Right cardiac atrium (tissue), 5 donors: ENCODE measurements at regions not wholly inside any gene's neighbourhood (a gene's known extent, or its start where the extent isn't known, plus 50 kb on each side); places are given as distances from the start of the nearest gene placed in this dataset.
"Not testable (repeated sequence)": the region's sequence is repeated elsewhere in the genome, so short reads cannot be mapped to it uniquely, and the experiment has no call there.

ENCODE experiments used
- ATAC-seq, 2 donors: fragments of 200-7000 bp; cut with Tn5 transposase; one replicate each; pipeline versions ENCODE4 v1.8.0 to v1.9.1; 2020; ENCODE audit warnings: moderate library complexity in 2 of 2, mild to moderate bottlenecking in 1 of 2
- DNase-seq, 3 donors: peaks; one replicate each; pipeline ENCODE4 v3.0.0-alpha.2; 2020
- H3K27ac ChIP-seq: one replicate; pipeline ENCODE4 v1.5.1; 2013; ENCODE audit warnings: mild to moderate bottlenecking, low read length, control low read depth, moderate library complexity
- H3K27me3 ChIP-seq: one replicate; pipeline ENCODE4 v1.6.1; 2013; ENCODE audit not compliant: control insufficient read depth, insufficient read depth
- H3K4me1 ChIP-seq: one replicate; pipeline ENCODE4 v1.6.1; 2013; ENCODE audit warnings: low read length; ENCODE audit not compliant: control insufficient read depth, insufficient read depth
- H3K4me3 ChIP-seq: one replicate; pipeline ENCODE4 v1.5.1; 2013; ENCODE audit warnings: low read length, control low read depth
- H3K9me3 ChIP-seq: one replicate; pipeline ENCODE4 v1.6.1; 2013; ENCODE audit warnings: low read length; ENCODE audit not compliant: control insufficient read depth
- WGBS: extraction: QIAGEN DNeasy Blood & Tissue Kit; methylation state at CpG from one replicate; pipeline ENCODE4 v1.1.7; 2013; 5-methylcytosine and 5-hydroxymethylcytosine counted together
- intact Hi-C, 4 donors: fragments of 100-400 bp; cut with DNase I; formaldehyde crosslinking; loops; one replicate each; pipeline versions ENCODE4 v1.11.0 to v1.14.0; 2022 to 2023
- donor health status: healthy with polysubstance abuse.
- donor health status: DM: no; HTN: yes; CAD: no.
- donor health status: DM: no; HTN: no; CAD: no.
- donor health status: DM: no; HTN: yes; CAD: no; lungs with severe emphysema.
- donor health status: DM: yes; HTN: yes; CAD: no.

GRCh38 chr6:44022296-44022661 lies 105.0 kb downstream of the MRPL14 start:
- Histone ChIP-seq H3K27ac (no peak overlapping the region), H3K9me3 (no peaks in the 10 kb centered on the region), H3K27me3 (no peaks in the 10 kb centered on the region), H3K4me3 (no peak overlapping the region), H3K4me1 (no peaks in the 10 kb centered on the region)
- no peak for ATAC-seq
- peak in 1 of 3 donors; percentile 25 for DNase-seq
- 87% methylated on average over 7 of the region's 7 CpGs for WGBS
- intact Hi-C loops: no loop called here

GRCh38 chr6:44021589-44022295 lies 105.5 kb downstream of the MRPL14 start:
- ATAC-seq: peak; percentile 28 to 30
- intact Hi-C loops: no loop called here

GRCh38 chr6:44020664-44021425 lies 106.4 kb downstream of the MRPL14 start:
- DNase-seq: peak in 1 of 3 donors; percentile 10
- Histone ChIP-seq H3K4me1 (no peaks in the 10 kb centered on the region), H3K27me3 (no peaks in the 10 kb centered on the region), H3K9me3 (no peaks in the 10 kb centered on the region), H3K4me3 (no peak overlapping the region), H3K27ac (no peak overlapping the region)
- 96% methylated on average over 12 of the region's 12 CpGs for WGBS
- intact Hi-C loops: no loop called here
- ATAC-seq: no peak

More at GRCh38 chr6:44021589-44022295, 105.5 kb downstream of the MRPL14 start:
- Histone ChIP-seq H3K27me3 (no peaks in the 10 kb centered on the region), H3K27ac (no peak overlapping the region), H3K9me3 (no peaks in the 10 kb centered on the region), H3K4me1 (no peaks in the 10 kb centered on the region), H3K4me3 (no peak overlapping the region)
- 74% methylated on average over 9 of the region's 9 CpGs for WGBS
- DNase-seq: no peak

GRCh38 chr6:44020148-44020547 lies 107.1 kb downstream of the MRPL14 start:
- intact Hi-C loops: no loop called here
- ATAC-seq (peak; percentile 74 to 89), DNase-seq (peak; percentile 65 to 86 (median 78))
- Histone ChIP-seq H3K27ac (no peak overlapping the region), H3K9me3 (no peaks in the 10 kb centered on the region), H3K4me3 (no peak overlapping the region), H3K27me3 (no peaks in the 10 kb centered on the region), H3K4me1 (no peaks in the 10 kb centered on the region)
- WGBS: 37% methylated on average over 2 of the region's 2 CpGs

GRCh38 chr6:44017307-44017706 lies 109.9 kb downstream of the MRPL14 start:
- H3K27ac ChIP-seq, H3K9me3 ChIP-seq, H3K27me3 ChIP-seq, intact Hi-C loops, H3K4me1 ChIP-seq, H3K4me3 ChIP-seq, DNase-seq, ATAC-seq: not testable (repeated sequence)
- WGBS: 92% methylated on average over 3 of the region's 3 CpGs

GRCh38 chr6:44016131-44016870 lies 111.0 kb downstream of the MRPL14 start:
- WGBS: 88% methylated on average over 5 of the region's 5 CpGs
- no peak for ATAC-seq
- intact Hi-C loops: no loop called here

GRCh38 chr6:44012078-44012493 lies 115.2 kb downstream of the MRPL14 start:
- no peak for DNase-seq
- Histone ChIP-seq H3K4me3 (no peak overlapping the region), H3K27me3 (no peaks in the 10 kb centered on the region), H3K27ac (peak overlapping the region; percentile 69), H3K4me1 (no peaks in the 10 kb centered on the region), H3K9me3 (no peaks in the 10 kb centered on the region)
- intact Hi-C loops: no loop called here
- 74% methylated on average over 3 of the region's 3 CpGs for WGBS
- ATAC-seq: no peak

More at GRCh38 chr6:44016131-44016870, 111.0 kb downstream of the MRPL14 start:
- H3K4me3 ChIP-seq: no peak overlapping the region
- no peaks in the 10 kb centered on the region for H3K27me3 ChIP-seq
- H3K4me1 ChIP-seq: no peaks in the 10 kb centered on the region
- DNase-seq: no peak
- no peak overlapping the region for H3K27ac ChIP-seq
- no peaks in the 10 kb centered on the region for H3K9me3 ChIP-seq

- DNase-seq: no peak
- Histone ChIP-seq H3K4me1 (no peaks in the 10 kb centered on the region), H3K4me3 (no peak overlapping the region), H3K9me3 (no peaks in the 10 kb centered on the region), H3K27ac (peak overlapping the region; percentile 69), H3K27me3 (no peaks in the 10 kb centered on the region)
- intact Hi-C loops: loop anchor here in 1 of 4 donors (2.0 kb wide), 1 partner anchor 31 kb away; no protein-coding TSS in a partner anchor
- 88% methylated on average over 2 of the region's 2 CpGs for WGBS
- no peak for ATAC-seq
Measured at GRCh38 chr6:44011350-44011920, 115.8 kb downstream of the MRPL14 start.

- peak; percentile 69 to 83 for ATAC-seq
Measured at GRCh38 chr6:44010411-44011349, 116.6 kb downstream of the MRPL14 start.

More at GRCh38 chr6:44010411-44011349, 116.6 kb downstream of the MRPL14 start:
- intact Hi-C loops: loop anchor here in 1 of 4 donors (2.0 kb wide), 1 partner anchor 32 kb away; no protein-coding TSS in a partner anchor
- WGBS: 61% methylated on average over 11 of the region's 11 CpGs
- Histone ChIP-seq H3K27me3 (no peaks in the 10 kb centered on the region), H3K9me3 (no peaks in the 10 kb centered on the region), H3K27ac (peak overlapping the region; percentile 97), H3K4me1 (no peaks in the 10 kb centered on the region), H3K4me3 (no peak overlapping the region)
- peak in 2 of 3 donors; percentile 53 to 72 for DNase-seq
